Neural cell (in vitro differentiated cells): ENCODE measurements at regions not wholly inside any gene's neighbourhood (a gene's known extent, or its start where the extent isn't known, plus 50 kb on each side); places are given as distances from the start of the nearest gene placed in this dataset.

Experiments
- H2AFZ ChIP-seq: fragments of 200-600, 300-800 bp; sonication (generic), shearing (Covaris generic); 2 replicates; pipeline ENCODE4 v1.6.0; 2014; ENCODE audit warnings: low read depth, mild to moderate bottlenecking, antibody characterized with exemption, low read length, moderate library complexity
- H3F3A ChIP-seq: fragments of 200-600 bp; shearing (Covaris generic); 2 replicates; pipeline ENCODE4 v1.6.1; 2016; ENCODE audit warnings: mild to moderate bottlenecking, moderate library complexity, mixed read lengths, antibody characterized with exemption, low read length; ENCODE audit not compliant: insufficient read depth, poor library complexity, severe bottlenecking
- H3K27ac ChIP-seq: fragments of 200-600, 300-800 bp; sonication (generic), shearing (Covaris generic); 2 replicates; pipeline ENCODE4 v1.5.1; 2014; ENCODE audit warnings: mild to moderate bottlenecking, low read length, moderate library complexity
- H3K27me3 ChIP-seq: fragments of 300-800, 200-600 bp; sonication (generic), shearing (Covaris generic); 2 replicates; pipeline ENCODE4 v1.6.0; 2014; ENCODE audit warnings: mild to moderate bottlenecking, low read depth, low read length, moderate library complexity; ENCODE audit not compliant: insufficient read depth
- H3K36me3 ChIP-seq: fragments of 300-800, 200-600 bp; sonication (generic), shearing (Covaris generic); 2 replicates; pipeline ENCODE4 v1.5.1; 2014; ENCODE audit warnings: mild to moderate bottlenecking, antibody characterized with exemption, low read length, moderate library complexity; ENCODE audit not compliant: insufficient read depth
- H3K4me2 ChIP-seq: fragments of 300-800, 200-600 bp; sonication (generic), shearing (Covaris generic); 2 replicates; pipeline ENCODE4 v1.6.0; 2014; ENCODE audit warnings: mild to moderate bottlenecking, low read length
- H3K4me3 ChIP-seq: fragments of 300-800, 200-600 bp; sonication (generic), shearing (Covaris generic); 2 replicates; pipeline ENCODE4 v1.5.1; 2014; ENCODE audit warnings: mild to moderate bottlenecking, low read length, moderate library complexity
- H3K79me2 ChIP-seq: fragments of 200-600 bp; shearing (Covaris generic); replicated peaks from 2 replicates; pipeline ENCODE4 v1.6.0; 2014; ENCODE audit warnings: mild to moderate bottlenecking, low read length, moderate library complexity; ENCODE audit not compliant: insufficient read depth
- H3K9ac ChIP-seq: fragments of 300-800, 200-600 bp; sonication (generic), shearing (Covaris generic); 2 replicates; pipeline ENCODE4 v1.6.1; 2016; ENCODE audit warnings: mild to moderate bottlenecking, low read length, mixed read lengths
- H3K9me2 ChIP-seq: fragments of 200-600 bp; shearing (Covaris generic); 2 replicates; pipeline ENCODE4 v1.6.1; 2016; ENCODE audit warnings: mild to moderate bottlenecking, low read length, mixed read lengths; ENCODE audit not compliant: insufficient read depth
- H3K9me3 ChIP-seq: fragments of 200-600, 300-800 bp; sonication (generic), shearing (Covaris generic); 2 replicates; pipeline ENCODE4 v1.6.1; 2016; ENCODE audit warnings: mild to moderate bottlenecking, mixed run types, low read length, moderate library complexity, mixed read lengths
- H4K20me1 ChIP-seq: fragments of 200-600 bp; shearing (Covaris generic); 2 replicates; pipeline ENCODE4 v1.6.1; 2016; ENCODE audit warnings: mild to moderate bottlenecking, mixed run types; ENCODE audit not compliant: insufficient read depth
- EP300 ChIP-seq: fragments of 450-650 bp; conservative IDR thresholded peaks from 2 replicates; pipeline ENCODE4 v1.6.1; 2014; ENCODE audit warnings: antibody characterized with exemption, mild to moderate bottlenecking, moderate library complexity; ENCODE audit not compliant: poor library complexity, severe bottlenecking
- EZH2 ChIP-seq: fragments of 200-600, 300-800 bp; shearing (Covaris generic), sonication (generic); IDR thresholded peaks from 2 replicates; pipeline ENCODE4 v1.6.1; 2014; ENCODE audit warnings: antibody characterized with exemption, low read length, borderline replicate concordance, mild to moderate bottlenecking; ENCODE audit not compliant: insufficient read depth, poor library complexity, severe bottlenecking
- MXI1 ChIP-seq: fragments of 450-650 bp; conservative IDR thresholded peaks from 2 replicates; pipeline ENCODE4 v1.6.1; 2014; ENCODE audit warnings: antibody characterized with exemption, mild to moderate bottlenecking; ENCODE audit not compliant: poor library complexity, severe bottlenecking
- POLR2AphosphoS5 ChIP-seq: IDR thresholded peaks from 2 replicates; pipeline ENCODE4 v1.6.1; 2012
- SMC3 ChIP-seq: fragments of 450-650 bp; conservative IDR thresholded peaks from 2 replicates; pipeline ENCODE4 v1.6.1; 2014; ENCODE audit warnings: antibody characterized with exemption, mild to moderate bottlenecking, moderate library complexity; ENCODE audit not compliant: poor library complexity
- TAF1 ChIP-seq: IDR thresholded peaks from 2 replicates; pipeline ENCODE4 v1.6.1; 2012; ENCODE audit warnings: low read depth
- TF ChIP-seq, protein P1 (sequence below): fragments of 450-650 bp; IDR thresholded peaks from 2 replicates; pipeline ENCODE4 v1.5.1; 2014; ENCODE audit warnings: antibody characterized with exemption, mild to moderate bottlenecking, moderate library complexity; ENCODE audit not compliant: poor library complexity, severe bottlenecking
- TF ChIP-seq, protein P2 (sequence below): IDR thresholded peaks from 2 replicates; pipeline ENCODE4 v1.6.1; 2012; ENCODE audit warnings: borderline replicate concordance

DNA sequence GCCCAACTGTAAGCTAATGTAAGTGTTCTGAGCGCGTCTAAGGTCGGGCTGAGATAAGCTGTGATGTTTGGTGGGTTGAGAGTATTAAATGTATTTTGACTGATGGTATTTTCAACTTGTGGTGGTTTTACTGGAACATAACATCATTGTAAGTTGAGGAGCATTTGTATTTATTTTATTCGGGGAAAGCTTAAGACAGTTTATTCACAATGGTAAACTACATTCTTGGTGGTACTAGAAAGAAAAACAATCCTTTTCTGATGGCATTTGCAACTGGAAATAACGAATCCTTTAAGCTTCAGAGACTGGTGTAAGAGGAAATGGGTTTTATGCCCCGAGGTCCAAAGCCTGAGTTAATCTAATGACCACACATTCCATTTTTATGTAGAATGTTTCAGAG is 283.3 kb upstream of the NETO1 start:
- Histone ChIP-seq H3K9me3 (no peaks in the 10 kb centered on the region), H3K4me2 (no peak overlapping the region)
- no peak for TF ChIP-seq MXI1
- TF ChIP-seq SMC3, result no peak
- TF ChIP-seq, protein P1, sequence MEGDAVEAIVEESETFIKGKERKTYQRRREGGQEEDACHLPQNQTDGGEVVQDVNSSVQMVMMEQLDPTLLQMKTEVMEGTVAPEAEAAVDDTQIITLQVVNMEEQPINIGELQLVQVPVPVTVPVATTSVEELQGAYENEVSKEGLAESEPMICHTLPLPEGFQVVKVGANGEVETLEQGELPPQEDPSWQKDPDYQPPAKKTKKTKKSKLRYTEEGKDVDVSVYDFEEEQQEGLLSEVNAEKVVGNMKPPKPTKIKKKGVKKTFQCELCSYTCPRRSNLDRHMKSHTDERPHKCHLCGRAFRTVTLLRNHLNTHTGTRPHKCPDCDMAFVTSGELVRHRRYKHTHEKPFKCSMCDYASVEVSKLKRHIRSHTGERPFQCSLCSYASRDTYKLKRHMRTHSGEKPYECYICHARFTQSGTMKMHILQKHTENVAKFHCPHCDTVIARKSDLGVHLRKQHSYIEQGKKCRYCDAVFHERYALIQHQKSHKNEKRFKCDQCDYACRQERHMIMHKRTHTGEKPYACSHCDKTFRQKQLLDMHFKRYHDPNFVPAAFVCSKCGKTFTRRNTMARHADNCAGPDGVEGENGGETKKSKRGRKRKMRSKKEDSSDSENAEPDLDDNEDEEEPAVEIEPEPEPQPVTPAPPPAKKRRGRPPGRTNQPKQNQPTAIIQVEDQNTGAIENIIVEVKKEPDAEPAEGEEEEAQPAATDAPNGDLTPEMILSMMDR, result no peak
- no peak for TF ChIP-seq TAF1
- TF ChIP-seq EZH2, result no peak
- TF ChIP-seq EP300, result no peak

DNA sequence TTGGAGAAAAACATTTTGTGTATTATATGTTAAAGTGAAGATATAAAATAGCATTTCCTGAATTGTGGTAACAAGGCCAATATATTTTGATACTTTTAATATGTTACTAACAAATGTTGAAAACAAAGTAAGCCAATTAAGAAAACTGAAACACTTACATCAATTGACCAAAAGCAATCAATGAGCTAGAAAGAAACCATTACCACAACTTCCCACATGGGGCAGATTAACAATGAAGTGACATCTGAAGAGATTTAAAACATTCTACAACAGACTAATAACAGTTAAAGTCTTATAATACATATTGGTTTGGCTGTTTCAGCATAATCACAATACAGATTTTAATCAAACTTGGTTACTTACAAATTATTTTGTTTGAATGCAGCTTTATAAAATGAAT is 282.4 kb upstream of the NETO1 start:
- no peak overlapping the region for H3K27ac ChIP-seq
- H3F3A ChIP-seq, result no peaks in the 10 kb centered on the region
- H3K4me3 ChIP-seq, result no peak overlapping the region
- no peaks in the 10 kb centered on the region for H4K20me1 ChIP-seq
- no peaks in the 10 kb centered on the region for H3K79me2 ChIP-seq
- TF ChIP-seq, protein P1, result peak; percentile 8
- no peak for TF ChIP-seq EZH2
- no peak for TF ChIP-seq TAF1
- TF ChIP-seq, protein P2, sequence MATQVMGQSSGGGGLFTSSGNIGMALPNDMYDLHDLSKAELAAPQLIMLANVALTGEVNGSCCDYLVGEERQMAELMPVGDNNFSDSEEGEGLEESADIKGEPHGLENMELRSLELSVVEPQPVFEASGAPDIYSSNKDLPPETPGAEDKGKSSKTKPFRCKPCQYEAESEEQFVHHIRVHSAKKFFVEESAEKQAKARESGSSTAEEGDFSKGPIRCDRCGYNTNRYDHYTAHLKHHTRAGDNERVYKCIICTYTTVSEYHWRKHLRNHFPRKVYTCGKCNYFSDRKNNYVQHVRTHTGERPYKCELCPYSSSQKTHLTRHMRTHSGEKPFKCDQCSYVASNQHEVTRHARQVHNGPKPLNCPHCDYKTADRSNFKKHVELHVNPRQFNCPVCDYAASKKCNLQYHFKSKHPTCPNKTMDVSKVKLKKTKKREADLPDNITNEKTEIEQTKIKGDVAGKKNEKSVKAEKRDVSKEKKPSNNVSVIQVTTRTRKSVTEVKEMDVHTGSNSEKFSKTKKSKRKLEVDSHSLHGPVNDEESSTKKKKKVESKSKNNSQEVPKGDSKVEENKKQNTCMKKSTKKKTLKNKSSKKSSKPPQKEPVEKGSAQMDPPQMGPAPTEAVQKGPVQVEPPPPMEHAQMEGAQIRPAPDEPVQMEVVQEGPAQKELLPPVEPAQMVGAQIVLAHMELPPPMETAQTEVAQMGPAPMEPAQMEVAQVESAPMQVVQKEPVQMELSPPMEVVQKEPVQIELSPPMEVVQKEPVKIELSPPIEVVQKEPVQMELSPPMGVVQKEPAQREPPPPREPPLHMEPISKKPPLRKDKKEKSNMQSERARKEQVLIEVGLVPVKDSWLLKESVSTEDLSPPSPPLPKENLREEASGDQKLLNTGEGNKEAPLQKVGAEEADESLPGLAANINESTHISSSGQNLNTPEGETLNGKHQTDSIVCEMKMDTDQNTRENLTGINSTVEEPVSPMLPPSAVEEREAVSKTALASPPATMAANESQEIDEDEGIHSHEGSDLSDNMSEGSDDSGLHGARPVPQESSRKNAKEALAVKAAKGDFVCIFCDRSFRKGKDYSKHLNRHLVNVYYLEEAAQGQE, result no peak
- TF ChIP-seq EP300, result no peak
- no peak for TF ChIP-seq POLR2AphosphoS5
- TF ChIP-seq SMC3, result no peak
- H3K36me3 ChIP-seq, result no peaks in the 10 kb centered on the region
- H3K9me2 ChIP-seq, result no peaks in the 10 kb centered on the region
- no peak overlapping the region for H3K9ac ChIP-seq
- H3K27me3 ChIP-seq, result no peaks in the 10 kb centered on the region
- H3K9me3 ChIP-seq, result no peaks in the 10 kb centered on the region
- no peak overlapping the region for H3K4me2 ChIP-seq
- no peak overlapping the region for H2AFZ ChIP-seq

More for the DNA sequence above, 283.3 kb upstream of the NETO1 start:
- no peaks in the 10 kb centered on the region for H4K20me1 ChIP-seq
- H2AFZ ChIP-seq, result no peak overlapping the region
- H3K79me2 ChIP-seq, result no peaks in the 10 kb centered on the region
- no peaks in the 10 kb centered on the region for H3K9me2 ChIP-seq
- H3K36me3 ChIP-seq, result no peaks in the 10 kb centered on the region
- H3K9ac ChIP-seq, result no peak overlapping the region
- H3K4me3 ChIP-seq, result no peak overlapping the region
- no peaks in the 10 kb centered on the region for H3K27me3 ChIP-seq
- H3K27ac ChIP-seq, result no peak overlapping the region
- no peaks in the 10 kb centered on the region for H3F3A ChIP-seq
